ENCODE measurements at regions not wholly inside any gene's neighbourhood (a gene's known extent, or its start where the extent isn't known, plus 50 kb on each side); places are given as distances from the start of the nearest gene placed in this dataset.
"Not testable (repeated sequence)": the region's sequence is repeated elsewhere in the genome, so short reads cannot be mapped to it uniquely, and the experiment has no call there.

- no peak for DNase-seq
- intact Hi-C loops (cut with DNase I) = no loop called here
Measured at GRCh38 chr9:82110881-82111280, 122.3 kb downstream of the SPATA31D1 start.

DNA sequence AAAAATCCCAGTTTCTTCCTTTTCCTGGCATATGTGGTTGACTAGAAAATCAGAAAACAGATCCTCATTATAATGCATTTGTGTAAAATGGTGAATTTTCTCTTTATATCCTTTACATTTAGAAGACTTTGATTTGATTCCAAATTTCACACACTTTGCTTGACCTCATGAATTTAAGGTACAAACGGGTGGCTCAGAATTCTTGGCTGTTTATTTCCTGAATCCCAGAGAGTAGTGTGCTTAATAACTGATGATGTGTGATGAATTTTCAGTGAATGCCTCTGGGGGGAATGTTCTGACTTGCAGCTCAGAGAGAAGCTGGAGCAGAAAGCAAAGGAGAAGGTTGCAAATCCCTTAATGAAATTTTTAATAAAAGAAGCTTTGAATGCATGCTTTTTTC lies 126.8 kb downstream of the SPATA31D1 start:
- intact Hi-C loops (cut with DNase I) = no loop called here
- DNase-seq = no peak

DNA sequence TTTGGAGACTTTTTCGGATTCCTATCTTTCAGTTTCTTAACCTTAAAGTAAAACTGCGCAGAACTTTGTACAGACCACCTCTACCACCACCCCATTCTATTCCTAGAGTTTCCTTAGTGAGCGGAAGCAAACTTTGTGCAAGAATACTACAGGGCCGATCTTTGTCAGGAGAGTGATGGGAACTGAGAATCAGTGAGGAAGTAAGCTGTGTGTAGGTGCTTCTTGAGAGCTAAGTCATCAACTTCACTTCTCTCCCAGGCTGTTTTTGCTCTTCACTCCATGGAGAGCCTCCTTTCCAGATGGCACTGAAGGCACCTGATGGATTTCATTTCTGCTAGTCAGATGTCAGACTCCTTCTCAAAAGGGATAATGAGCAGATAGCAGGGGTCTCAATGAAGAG lies 127.3 kb downstream of the SPATA31D1 start:
- no peak for DNase-seq
- intact Hi-C loops (cut with DNase I) = no loop called here

DNA sequence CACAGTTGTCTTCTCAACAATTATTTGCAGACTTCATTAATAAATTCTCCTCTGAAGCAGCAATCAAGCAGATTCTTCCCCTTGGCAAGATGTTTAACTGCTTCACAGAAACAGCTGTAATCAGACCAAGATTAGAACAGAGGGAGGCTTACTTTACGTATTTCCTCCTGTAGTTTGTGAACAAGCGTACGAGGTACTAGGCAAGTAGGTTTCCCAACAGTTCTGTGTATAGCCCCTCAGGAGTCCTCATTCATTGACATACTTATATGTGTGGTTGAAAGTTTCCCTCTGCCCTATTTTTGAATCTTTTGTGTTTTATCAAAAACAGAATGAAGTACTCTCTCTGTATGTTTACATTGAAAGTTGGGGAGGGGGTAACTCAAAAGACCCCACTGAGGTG lies 128.0 kb downstream of the SPATA31D1 start:
- intact Hi-C loops (cut with DNase I) = no loop called here
- DNase-seq = no peak

DNA sequence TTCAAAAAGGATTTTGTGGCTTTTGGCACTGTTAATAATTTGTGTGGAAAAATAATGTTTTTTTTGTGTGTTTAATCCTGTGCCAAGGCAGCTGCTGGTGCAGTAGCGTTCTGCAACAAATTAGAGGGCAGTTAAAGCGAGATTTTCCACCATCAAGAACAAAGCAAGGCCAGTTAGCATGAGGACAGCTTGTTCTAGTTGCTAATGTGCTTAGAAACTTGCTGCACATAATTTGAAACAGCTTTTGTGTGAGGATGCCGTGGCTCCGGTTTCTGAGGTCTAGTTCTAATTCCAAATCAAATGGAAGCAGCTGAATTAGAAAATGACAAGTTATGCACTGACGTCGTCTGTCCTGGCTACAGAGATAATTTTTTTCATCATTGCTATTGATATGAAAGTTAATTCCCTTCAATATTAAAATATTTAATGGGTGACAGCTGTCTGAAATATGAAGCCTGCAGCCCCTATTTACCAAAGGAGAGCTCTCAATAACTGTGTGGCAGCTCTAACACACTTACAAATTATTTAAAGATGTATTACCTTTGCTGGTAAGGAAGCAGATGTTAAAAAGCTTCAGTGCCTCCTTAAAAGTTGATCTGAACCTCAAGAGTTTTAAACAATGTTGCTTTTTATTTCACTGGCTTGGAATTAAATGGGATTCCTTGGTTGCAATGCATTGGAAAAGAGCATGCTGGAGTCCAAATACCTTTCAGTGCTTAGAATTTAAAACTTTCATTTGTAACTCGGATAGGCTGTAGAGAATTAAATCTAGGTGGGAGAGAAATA lies 128.6 kb downstream of the SPATA31D1 start:
- intact Hi-C loops (cut with DNase I) = no loop called here
- DNase-seq = peak in 20 of 42 donors; percentile 11 to 63 (median 30)

DNA sequence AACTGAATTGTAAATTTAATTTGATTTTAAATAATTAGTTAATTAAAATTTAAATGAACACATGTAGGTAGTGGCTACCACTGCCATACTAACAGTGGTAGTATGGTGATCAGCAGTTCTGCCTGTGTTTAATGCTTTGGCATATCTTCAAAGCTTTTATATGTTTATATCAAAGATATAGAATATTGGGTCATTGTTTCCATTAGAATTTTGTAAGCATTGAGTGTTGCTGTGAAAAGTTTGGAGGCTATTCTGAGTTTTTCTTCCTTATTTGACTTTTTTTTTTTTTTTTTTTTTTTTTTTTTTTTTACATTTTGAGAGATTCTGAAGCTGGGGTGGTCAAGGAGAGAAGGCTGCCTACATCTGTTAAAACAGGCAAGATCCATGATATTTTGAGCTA lies 134.2 kb downstream of the SPATA31D1 start:
- no peak for DNase-seq
- intact Hi-C loops (cut with DNase I) = no loop called here

- no peak for DNase-seq
- intact Hi-C loops (cut with DNase I) = no loop called here
Measured at GRCh38 chr9:82124090-82124489, 135.5 kb downstream of the SPATA31D1 start.

DNA sequence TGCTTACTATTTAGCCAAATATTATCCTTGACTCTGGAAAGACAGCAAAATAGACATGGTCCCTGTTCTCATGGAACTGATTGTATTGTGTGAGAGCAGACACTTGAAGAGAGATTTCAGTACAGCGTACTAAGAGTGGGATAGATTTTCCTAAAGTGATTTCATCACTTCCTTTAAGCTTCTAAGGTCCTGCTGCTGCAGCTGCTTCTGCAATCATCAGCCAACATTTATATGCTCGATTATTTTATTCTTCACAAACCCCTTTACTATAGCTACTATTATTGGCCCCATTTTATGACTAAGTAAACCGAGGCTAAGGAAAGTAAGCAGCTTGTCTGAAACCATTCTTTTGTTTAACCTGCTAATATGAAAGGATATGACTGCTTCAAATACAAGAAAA lies 137.7 kb downstream of the SPATA31D1 start:
- DNase-seq = no peak
- intact Hi-C loops (cut with DNase I) = no loop called here

DNA sequence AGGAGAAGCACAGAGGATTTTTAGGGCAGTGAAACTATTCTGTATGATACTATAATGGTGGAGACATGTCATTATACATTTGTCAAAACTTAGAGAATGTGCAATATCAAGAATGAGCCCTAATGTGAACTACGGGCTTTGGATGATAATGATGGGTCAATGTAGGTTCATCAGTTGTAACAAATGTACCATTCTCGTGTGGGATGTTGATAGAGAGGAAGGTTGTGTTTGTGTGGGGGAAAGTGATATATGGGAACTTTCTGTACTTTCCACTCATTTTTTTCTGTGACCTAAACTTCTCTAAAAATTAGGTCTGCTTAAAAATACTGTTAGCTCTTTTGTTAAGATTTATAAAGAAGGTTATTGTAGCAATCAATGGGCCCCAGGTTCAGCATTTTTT lies 138.9 kb downstream of the SPATA31D1 start:
- intact Hi-C loops (cut with DNase I) = no loop called here
- no peak for DNase-seq

DNA sequence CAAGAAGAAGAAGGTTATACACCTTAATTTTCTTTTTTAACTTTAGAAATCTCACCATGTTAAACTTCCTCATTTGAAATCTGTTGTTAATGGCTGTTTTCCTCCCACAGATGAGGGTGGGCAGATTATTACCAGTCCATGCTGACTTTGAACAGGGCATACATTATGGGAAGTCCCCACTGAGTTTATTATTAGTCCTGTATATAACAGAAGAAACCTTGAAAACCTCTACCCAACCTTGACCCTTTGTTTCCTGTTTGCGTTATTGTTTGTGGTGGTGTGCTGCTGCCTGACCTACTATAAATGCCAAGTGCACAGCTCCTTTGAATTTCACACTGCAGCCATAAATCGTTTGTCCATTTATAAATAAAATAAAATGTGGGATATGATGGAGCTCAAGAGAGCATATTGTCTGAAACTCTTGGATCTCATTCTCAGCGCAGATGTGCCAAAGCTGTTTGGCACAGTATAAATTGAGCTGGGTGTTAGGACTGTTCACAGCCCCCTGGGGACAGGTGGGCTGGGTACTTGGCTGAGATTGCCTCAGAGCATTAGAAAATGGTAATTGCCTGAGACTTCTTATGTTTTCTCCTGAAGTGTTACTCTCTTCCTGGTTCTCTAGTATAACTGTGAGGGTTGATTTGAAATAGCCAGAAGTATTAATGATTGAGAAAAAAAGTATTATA lies 139.6 kb downstream of the SPATA31D1 start:
- intact Hi-C loops (cut with DNase I) = no loop called here
- no peak for DNase-seq

DNA sequence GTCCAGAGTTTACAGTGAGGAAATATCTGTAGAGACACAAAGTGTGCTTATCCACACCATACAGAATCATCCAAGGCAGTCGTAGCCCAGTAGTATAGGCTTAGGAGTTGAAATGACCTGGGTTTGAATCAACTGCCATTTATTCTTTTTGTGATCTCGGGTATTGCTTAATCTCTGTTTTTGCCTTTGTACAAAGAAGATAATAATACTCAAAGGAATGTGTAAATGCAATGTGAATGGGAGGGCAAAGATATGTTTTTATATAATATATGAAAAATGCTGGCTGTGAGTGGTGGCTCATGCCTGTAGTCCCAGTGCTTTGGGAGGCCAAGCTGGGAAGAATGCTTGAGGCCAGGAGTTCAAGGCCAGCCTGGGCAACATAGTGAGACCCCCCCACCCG lies 141.1 kb downstream of the SPATA31D1 start:
- intact Hi-C loops (cut with DNase I) = no loop called here

GRCh38 chr9:82130331-82131042 lies 141.9 kb downstream of the SPATA31D1 start:
- no peak for DNase-seq
- intact Hi-C loops (cut with DNase I) = no loop called here

More for the DNA sequence above, 141.1 kb downstream of the SPATA31D1 start:
- no peak for DNase-seq

- DNase-seq = no peak
- intact Hi-C loops (cut with DNase I) = no loop called here
Measured at GRCh38 chr9:82131072-82131471, 142.5 kb downstream of the SPATA31D1 start.

DNA sequence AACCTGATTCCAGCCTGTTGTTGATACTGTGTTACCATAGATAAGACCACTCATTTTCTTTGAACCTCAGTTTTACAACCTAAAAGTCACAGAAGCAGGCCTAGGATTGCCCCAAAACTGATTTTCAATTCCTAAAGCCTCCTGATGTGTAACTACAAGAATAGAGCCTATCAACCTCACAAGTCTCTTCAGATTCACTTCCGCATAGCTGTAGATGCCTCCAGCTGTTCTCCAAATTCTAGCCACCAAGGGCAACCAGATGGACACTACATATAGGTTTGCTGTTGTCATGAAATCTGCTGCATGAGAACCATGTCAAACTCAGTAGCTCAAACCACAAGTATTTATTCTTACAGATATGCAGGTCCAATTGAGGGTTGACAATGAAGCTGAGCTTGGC lies 143.5 kb downstream of the SPATA31D1 start:
- DNase-seq = no peak
- intact Hi-C loops (cut with DNase I) = no loop called here

DNA sequence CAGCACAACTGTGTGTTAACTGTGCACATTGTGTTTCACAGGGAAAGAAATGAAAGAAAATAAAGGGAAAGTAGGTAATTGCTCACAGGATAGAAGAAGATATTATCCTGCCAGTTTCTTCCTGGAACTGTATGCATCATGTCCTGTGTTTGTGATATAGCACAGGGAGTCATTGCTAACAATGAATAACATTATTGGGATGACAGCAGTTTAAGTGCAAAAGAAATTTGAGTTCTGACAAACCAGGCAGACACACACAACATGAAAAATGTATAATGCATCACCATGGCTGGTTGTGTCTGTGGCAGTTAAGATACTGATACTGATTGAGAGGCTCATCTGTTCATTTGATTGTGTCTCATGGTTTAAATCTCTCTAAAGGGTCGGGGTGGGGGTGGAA lies 145.4 kb downstream of the SPATA31D1 start:
- intact Hi-C loops (cut with DNase I) = no loop called here
- DNase-seq = no peak

GRCh38 chr9:82135106-82135505 lies 146.5 kb downstream of the SPATA31D1 start:
- intact Hi-C loops (cut with DNase I) = no loop called here
- DNase-seq = no peak

- DNase-seq; intact Hi-C loops (cut with DNase I): not testable (repeated sequence)
Measured at GRCh38 chr9:82138081-82138480, 149.5 kb downstream of the SPATA31D1 start.

DNA sequence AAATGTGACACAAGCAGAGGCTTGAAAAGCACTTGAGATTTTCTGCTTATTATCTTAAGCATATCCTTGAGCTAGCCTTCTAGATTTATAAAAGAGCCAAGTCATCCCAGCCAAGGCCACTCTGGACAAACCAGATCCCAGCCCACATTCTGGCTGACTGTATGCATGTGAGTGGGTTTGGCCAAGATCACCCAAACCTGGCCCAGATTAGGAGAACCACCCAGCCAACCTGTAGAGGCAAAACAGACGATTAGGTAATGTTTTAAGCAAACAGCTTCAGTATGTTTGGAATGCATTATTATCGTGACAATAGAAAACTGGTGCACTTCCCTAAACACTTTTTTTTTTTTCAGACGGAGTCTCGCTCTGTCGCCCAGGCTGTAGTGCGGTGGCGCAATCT lies 151.9 kb downstream of the SPATA31D1 start:
- no peak for DNase-seq
- intact Hi-C loops (cut with DNase I) = no loop called here

- intact Hi-C loops (cut with DNase I) = no loop called here
- no peak for DNase-seq
Measured at GRCh38 chr9:82144803-82145202, 156.2 kb downstream of the SPATA31D1 start.

GRCh38 chr9:82146677-82147076 lies 158.1 kb downstream of the SPATA31D1 start:
- no peak for DNase-seq
- intact Hi-C loops (cut with DNase I) = no loop called here

All from head of caudate nucleus (tissue), 42 donors.